ENCODE measurements at regions not wholly inside any gene's neighbourhood (a gene's known extent, or its start where the extent isn't known, plus 50 kb on each side); places are given as distances from the start of the nearest gene placed in this dataset.

DNA sequence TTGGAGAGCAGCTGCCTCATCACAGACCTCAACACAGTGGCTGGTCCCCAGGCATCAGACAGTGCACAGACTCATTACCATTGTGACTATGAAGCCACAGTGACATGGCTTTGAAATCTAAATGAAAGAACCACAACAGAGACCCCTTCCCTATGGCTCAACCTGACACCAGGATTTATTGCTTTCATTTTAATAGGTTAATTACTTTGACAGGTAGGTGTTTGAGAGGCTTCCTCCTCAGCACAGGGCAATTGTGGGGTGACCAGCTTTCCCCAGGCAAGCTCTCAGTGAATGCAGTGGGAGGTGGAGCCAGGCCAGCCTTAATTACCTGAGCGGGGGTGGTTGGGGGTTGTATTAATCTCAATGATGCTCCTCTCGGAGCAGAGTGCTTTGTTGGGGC, 102.3 kb downstream of the CHST1 start:
- H3K4me3 ChIP-seq (ENCODE audit: low read depth, low read length): no peak overlapping the region
- DNase-seq (ENCODE audit: low read depth): no peak
- TF ChIP-seq POLR2A (IDR thresholded peaks at IDR 0.05; ENCODE audit: extremely low read depth, insufficient read length) (no peak), MYC (IDR thresholded peaks at IDR 0.05; ENCODE audit: low read depth, low read length) (no peak), MAX (IDR thresholded peaks at IDR 0.05; ENCODE audit: low read depth, low read length) (no peak)
- TF ChIP-seq, protein P1, sequence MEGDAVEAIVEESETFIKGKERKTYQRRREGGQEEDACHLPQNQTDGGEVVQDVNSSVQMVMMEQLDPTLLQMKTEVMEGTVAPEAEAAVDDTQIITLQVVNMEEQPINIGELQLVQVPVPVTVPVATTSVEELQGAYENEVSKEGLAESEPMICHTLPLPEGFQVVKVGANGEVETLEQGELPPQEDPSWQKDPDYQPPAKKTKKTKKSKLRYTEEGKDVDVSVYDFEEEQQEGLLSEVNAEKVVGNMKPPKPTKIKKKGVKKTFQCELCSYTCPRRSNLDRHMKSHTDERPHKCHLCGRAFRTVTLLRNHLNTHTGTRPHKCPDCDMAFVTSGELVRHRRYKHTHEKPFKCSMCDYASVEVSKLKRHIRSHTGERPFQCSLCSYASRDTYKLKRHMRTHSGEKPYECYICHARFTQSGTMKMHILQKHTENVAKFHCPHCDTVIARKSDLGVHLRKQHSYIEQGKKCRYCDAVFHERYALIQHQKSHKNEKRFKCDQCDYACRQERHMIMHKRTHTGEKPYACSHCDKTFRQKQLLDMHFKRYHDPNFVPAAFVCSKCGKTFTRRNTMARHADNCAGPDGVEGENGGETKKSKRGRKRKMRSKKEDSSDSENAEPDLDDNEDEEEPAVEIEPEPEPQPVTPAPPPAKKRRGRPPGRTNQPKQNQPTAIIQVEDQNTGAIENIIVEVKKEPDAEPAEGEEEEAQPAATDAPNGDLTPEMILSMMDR (IDR thresholded peaks at IDR 0.05; ENCODE audit: low read depth, low read length): no peak

GRCh38 chr11:45560913-45561281, 104.5 kb downstream of the CHST1 start:
- no peak overlapping the region for H3K4me3 ChIP-seq (ENCODE audit: low read depth, low read length)
- no peak for DNase-seq (ENCODE audit: low read depth)
- TF ChIP-seq, protein P1 (IDR thresholded peaks at IDR 0.05; ENCODE audit: low read depth, low read length): no peak
- TF ChIP-seq POLR2A (IDR thresholded peaks at IDR 0.05; ENCODE audit: extremely low read depth, insufficient read length): no peak
- TF ChIP-seq MAX (IDR thresholded peaks at IDR 0.05; ENCODE audit: low read depth, low read length): no peak
- no peak for TF ChIP-seq MYC (IDR thresholded peaks at IDR 0.05; ENCODE audit: low read depth, low read length)

GRCh38 chr11:45560155-45560912, 105.1 kb downstream of the CHST1 start:
- TF ChIP-seq MAX (IDR thresholded peaks at IDR 0.05; ENCODE audit: low read depth, low read length): no peak
- TF ChIP-seq, protein P1 (IDR thresholded peaks at IDR 0.05; ENCODE audit: low read depth, low read length): no peak
- TF ChIP-seq MYC (IDR thresholded peaks at IDR 0.05; ENCODE audit: low read depth, low read length): no peak
- no peak for TF ChIP-seq POLR2A (IDR thresholded peaks at IDR 0.05; ENCODE audit: extremely low read depth, insufficient read length)
- DNase-seq (ENCODE audit: low read depth): no peak
- no peak overlapping the region for H3K4me3 ChIP-seq (ENCODE audit: low read depth, low read length)

DNA sequence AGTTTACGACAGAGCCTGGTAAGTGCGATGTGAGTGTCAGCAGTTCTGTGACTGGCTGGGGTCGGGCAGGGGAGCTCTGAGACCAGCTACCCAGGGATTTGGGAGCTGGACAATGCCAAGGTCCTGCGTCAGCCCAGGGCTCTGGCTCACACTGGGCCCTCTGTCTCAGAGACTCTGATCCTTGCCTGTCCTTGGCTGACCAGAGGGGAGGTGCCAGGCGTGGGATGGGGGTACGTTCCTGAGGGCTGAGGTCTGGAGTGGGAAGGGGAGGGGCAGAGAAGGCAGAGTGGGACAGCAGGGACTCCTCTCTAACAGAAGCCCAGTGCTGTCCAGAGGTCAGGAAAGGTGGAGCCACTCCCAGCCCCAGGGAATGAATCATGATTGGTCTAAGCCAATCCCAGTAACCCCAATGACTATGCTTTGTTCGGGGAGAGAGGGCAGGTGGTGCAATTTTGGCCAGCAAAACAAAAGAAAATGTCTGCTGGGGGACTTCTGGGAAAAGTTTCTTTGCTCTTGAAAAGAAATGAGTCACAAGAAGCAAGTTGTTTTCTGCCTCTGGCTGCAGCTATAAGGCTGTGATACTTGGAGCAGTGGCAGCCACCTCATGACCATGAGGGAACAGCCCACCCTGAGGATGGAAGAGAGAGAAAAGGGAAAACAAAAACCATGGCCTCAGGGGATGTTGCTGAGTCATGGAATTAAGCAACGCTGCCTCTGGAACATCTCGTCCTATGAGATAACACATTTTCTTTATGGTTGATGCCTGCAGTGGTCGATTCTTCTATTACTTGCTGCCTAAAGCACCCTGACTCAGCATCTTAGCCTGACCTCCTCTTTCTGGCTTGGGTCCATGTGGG, 108.3 kb downstream of the CHST1 start:
- TF ChIP-seq, protein P1 (IDR thresholded peaks at IDR 0.05; ENCODE audit: low read depth, low read length): no peak
- 0 out of 2 replicates have a peak, but pooled peaks have one; percentile 16 for TF ChIP-seq MYC (IDR thresholded peaks at IDR 0.05; ENCODE audit: low read depth, low read length)
- H3K4me3 ChIP-seq (ENCODE audit: low read depth, low read length): no peak overlapping the region
- peak; percentile 72 for DNase-seq (ENCODE audit: low read depth)

DNA sequence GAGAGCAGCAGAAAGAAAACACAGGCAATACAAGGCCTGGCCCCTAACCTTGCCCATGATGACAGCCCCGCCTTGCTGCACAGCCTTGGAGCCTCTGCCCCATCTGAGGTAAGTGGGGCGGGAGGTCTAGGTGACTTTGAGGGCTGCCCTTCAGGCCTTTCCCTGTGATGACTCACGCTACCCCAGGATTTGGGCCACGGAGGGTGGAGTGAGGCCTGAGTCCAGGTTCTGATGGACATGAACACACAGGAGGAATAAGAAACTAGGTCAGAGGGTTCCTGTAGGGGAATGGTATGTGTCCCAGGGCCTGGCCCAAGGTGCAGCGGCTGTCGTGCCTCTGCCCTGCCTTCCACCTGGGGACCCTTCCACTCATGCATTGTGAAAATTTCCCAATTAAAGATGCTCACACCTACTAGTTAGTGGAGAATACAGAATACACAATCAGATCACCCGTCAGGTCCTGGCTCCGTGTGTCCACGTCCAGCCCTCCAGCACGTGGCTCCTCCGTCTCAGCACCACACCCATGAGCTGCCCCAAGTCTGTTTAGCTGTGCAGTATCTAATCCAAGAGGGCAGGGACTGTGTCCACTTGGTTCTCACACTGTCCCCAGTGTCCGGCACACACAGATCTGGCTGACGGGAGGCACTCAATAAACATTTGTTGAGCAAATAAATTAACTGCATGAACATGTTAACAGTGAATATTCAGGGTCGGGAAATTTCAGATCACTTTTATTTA, 111.0 kb downstream of the CHST1 start:
- H3K4me3 ChIP-seq (ENCODE audit: low read depth, low read length): no peak overlapping the region
- DNase-seq (ENCODE audit: low read depth): no peak
- TF ChIP-seq, protein P1 (IDR thresholded peaks at IDR 0.05; ENCODE audit: low read depth, low read length): no peak
- TF ChIP-seq MAX (IDR thresholded peaks at IDR 0.05; ENCODE audit: low read depth, low read length): no peak
- no peak for TF ChIP-seq MYC (IDR thresholded peaks at IDR 0.05; ENCODE audit: low read depth, low read length)
